HEK293 (cell line): ENCODE measurements at regions not wholly inside any gene's neighbourhood (a gene's known extent, or its start where the extent isn't known, plus 50 kb on each side); places are given as distances from the start of the nearest gene placed in this dataset.
"Not testable (repeated sequence)": the region's sequence is repeated elsewhere in the genome, so short reads cannot be mapped to it uniquely, and the experiment has no call there.

ENCODE experiments used
- CTCF ChIA-PET: fragments of 350-600 bp; formaldehyde crosslinking; extraction: SDS; loops from one replicate; lab custom pipeline; 2021; ENCODE audit warnings: antibody characterized with exemption; lab: Yijun Ruan, JAX
- POLR2A ChIA-PET: fragments of 300-600 bp; formaldehyde crosslinking; extraction: SDS; loops from one replicate; lab custom pipeline; 2020; ENCODE audit warnings: antibody characterized with exemption, inconsistent platforms; lab: Yijun Ruan, JAX
- H3K27ac ChIP-seq: fragments of 200-500 bp; sonication (Bioruptor generic); 2 replicates; pipeline ENCODE4 v1.5.1; 2014; ENCODE audit warnings: low read depth, low read length, control low read depth, inconsistent platforms; ENCODE audit errors: extremely low read depth
- H3K36me3 ChIP-seq, 2 experiments: fragments of 200-500 bp in 1 of 2; sonication (Bioruptor generic) in 1 of 2; 1 replicate in 1 of 2; 2 replicates in 1 of 2; pipeline ENCODE4 v1.5.1; 2014 to 2017; ENCODE audit warnings: inconsistent platforms in 2 of 2, low read length in 2 of 2; ENCODE audit not compliant: control insufficient read depth in 2 of 2, insufficient read depth in 1 of 2
- H3K4me1 ChIP-seq: fragments of 200-500 bp; sonication (Bioruptor generic); 2 replicates; pipeline ENCODE4 v1.5.1; 2014; ENCODE audit warnings: mild to moderate bottlenecking, low read length, inconsistent platforms; ENCODE audit not compliant: control insufficient read depth, insufficient read depth
- H3K4me3 ChIP-seq: 2 replicates; pipeline ENCODE4 v1.5.1; 2011; ENCODE audit warnings: low read depth, mild to moderate bottlenecking, control low read depth, low read length, moderate library complexity
- H3K9me3 ChIP-seq: fragments of 200-500 bp; sonication (Bioruptor generic); 2 replicates; pipeline ENCODE4 v1.5.1; 2014; ENCODE audit warnings: low read depth, low read length, inconsistent platforms; ENCODE audit not compliant: control insufficient read depth, insufficient read depth
- TSHZ1 ChIP-seq: fragments of 450-650 bp; formaldehyde crosslinking; IDR thresholded peaks from 2 replicates; pipeline ENCODE4 v1.5.1; 2016; ENCODE audit warnings: missing biosample characterization, missing genetic modification characterization, borderline replicate concordance
- ZFP3 ChIP-seq: fragments of 450-650 bp; formaldehyde crosslinking; IDR thresholded peaks from 2 replicates; pipeline ENCODE4 v1.5.1; 2016; ENCODE audit warnings: low read depth, missing biosample characterization, missing genetic modification characterization
- ZFP69B ChIP-seq: fragments of 450-650 bp; formaldehyde crosslinking; IDR thresholded peaks from 2 replicates; pipeline ENCODE4 v1.5.1; 2016; ENCODE audit warnings: missing biosample characterization, missing genetic modification characterization
- ZIC2 ChIP-seq: fragments of 450-650 bp; formaldehyde crosslinking; IDR thresholded peaks from 2 replicates; pipeline ENCODE4 v1.5.1; 2016; ENCODE audit warnings: missing biosample characterization, missing genetic modification characterization
- ZNF366 ChIP-seq: fragments of 450-650 bp; formaldehyde crosslinking; conservative IDR thresholded peaks from 2 replicates; pipeline ENCODE4 v1.5.1; 2016; ENCODE audit warnings: missing biosample characterization, missing genetic modification characterization
- ZNF416 ChIP-seq: fragments of 450-650 bp; formaldehyde crosslinking; IDR thresholded peaks from 2 replicates; pipeline ENCODE4 v1.5.1; 2016; ENCODE audit warnings: missing biosample characterization, missing genetic modification characterization
- ZNF473 ChIP-seq: fragments of 450-650 bp; formaldehyde crosslinking; IDR thresholded peaks from 2 replicates; pipeline ENCODE4 v1.5.1; 2017; ENCODE audit warnings: missing biosample characterization, missing genetic modification characterization
- ZNF530 ChIP-seq: fragments of 450-650 bp; formaldehyde crosslinking; IDR thresholded peaks from 2 replicates; pipeline ENCODE4 v1.5.1; 2016; ENCODE audit warnings: low read depth, missing biosample characterization, missing genetic modification characterization
- ZNF561 ChIP-seq: fragments of 450-650 bp; IDR thresholded peaks from 2 replicates; pipeline ENCODE4 v1.5.1; 2018; ENCODE audit warnings: missing biosample characterization, missing genetic modification characterization, borderline replicate concordance
- ZNF600 ChIP-seq: fragments of 450-650 bp; formaldehyde crosslinking; IDR thresholded peaks from 2 replicates; pipeline ENCODE4 v1.5.1; 2016; ENCODE audit warnings: missing biosample characterization, missing genetic modification characterization
- ZNF654 ChIP-seq: fragments of 450-650 bp; formaldehyde crosslinking; IDR thresholded peaks from 2 replicates; pipeline ENCODE4 v1.5.1; 2016; ENCODE audit warnings: low read depth, missing biosample characterization, missing genetic modification characterization
- ZNF670 ChIP-seq: fragments of 450-650 bp; formaldehyde crosslinking; IDR thresholded peaks from 2 replicates; pipeline ENCODE4 v1.5.1; 2016; ENCODE audit warnings: missing biosample characterization, missing genetic modification characterization, low read depth
- TF ChIP-seq, protein P1 (sequence below): fragments of 450-650 bp; formaldehyde crosslinking; IDR thresholded peaks from 2 replicates; pipeline ENCODE4 v1.5.1; 2016; ENCODE audit warnings: missing biosample characterization, missing genetic modification characterization
- TF ChIP-seq, protein P2 (sequence below): fragments of 450-650 bp; formaldehyde crosslinking; IDR thresholded peaks from 2 replicates; pipeline ENCODE4 v1.5.1; 2016; ENCODE audit warnings: missing biosample characterization, missing genetic modification characterization
- TF ChIP-seq, protein P3 (sequence below): fragments of 450-650 bp; formaldehyde crosslinking; IDR thresholded peaks from 2 replicates; pipeline ENCODE4 v1.5.1; 2016; ENCODE audit warnings: missing biosample characterization, missing genetic modification characterization

GRCh38 chr12:37666069-37666781 lies 650.3 kb upstream of the ALG10B start:
- no peaks in the 10 kb centered on the region for H3K9me3 ChIP-seq

DNA sequence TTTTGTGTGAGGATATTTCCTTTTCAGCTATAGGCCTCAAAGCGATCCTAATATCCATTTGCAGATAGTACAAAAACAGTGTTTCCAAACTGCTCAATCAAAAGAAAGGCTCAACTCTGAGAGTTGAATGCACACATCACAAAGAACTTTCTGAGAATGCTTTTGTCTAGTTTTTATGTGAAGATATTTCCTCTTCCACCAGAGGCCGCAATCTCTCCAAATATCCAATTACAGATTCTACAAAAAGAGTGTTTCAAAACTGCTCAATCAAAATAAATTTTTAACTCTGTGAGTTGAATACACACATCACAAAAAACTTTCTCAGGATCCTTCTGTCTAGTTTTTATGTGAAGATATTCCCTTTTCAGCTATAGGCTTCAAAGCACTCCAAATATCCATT lies 648.0 kb upstream of the ALG10B start:
- H3K4me1 ChIP-seq, H3K9me3 ChIP-seq, H3K27ac ChIP-seq, H3K4me3 ChIP-seq, H3K36me3 ChIP-seq, POLR2A ChIA-PET, CTCF ChIA-PET: not testable (repeated sequence)

More at GRCh38 chr12:37666069-37666781, 650.3 kb upstream of the ALG10B start:
- ChIA-PET POLR2A (no interaction called here), CTCF (no interaction called here)
- no peak for TF ChIP-seq ZNF561 (tag by site-specific recombination)
- H3K4me3 ChIP-seq = no peak overlapping the region
- H3K4me1 ChIP-seq = no peaks in the 10 kb centered on the region
- H3K36me3 ChIP-seq = no peaks in the 10 kb centered on the region; a peak in 1 of 3 replicates
- no peak overlapping the region for H3K27ac ChIP-seq

- ChIA-PET POLR2A (no interaction called here), CTCF (interaction anchor here (0.6 to 0.8 kb wide), 3 partner anchors 33 to 1568 kb away, joined by 3 read pairs; no protein-coding TSS in a partner anchor)
- Histone ChIP-seq H3K36me3 (no peaks in the 10 kb centered on the region; a peak in 1 of 3 replicates), H3K4me3 (no peak overlapping the region), H3K9me3 (no peaks in the 10 kb centered on the region), H3K4me1 (no peaks in the 10 kb centered on the region), H3K27ac (no peak overlapping the region)
- TF ChIP-seq, protein P1, sequence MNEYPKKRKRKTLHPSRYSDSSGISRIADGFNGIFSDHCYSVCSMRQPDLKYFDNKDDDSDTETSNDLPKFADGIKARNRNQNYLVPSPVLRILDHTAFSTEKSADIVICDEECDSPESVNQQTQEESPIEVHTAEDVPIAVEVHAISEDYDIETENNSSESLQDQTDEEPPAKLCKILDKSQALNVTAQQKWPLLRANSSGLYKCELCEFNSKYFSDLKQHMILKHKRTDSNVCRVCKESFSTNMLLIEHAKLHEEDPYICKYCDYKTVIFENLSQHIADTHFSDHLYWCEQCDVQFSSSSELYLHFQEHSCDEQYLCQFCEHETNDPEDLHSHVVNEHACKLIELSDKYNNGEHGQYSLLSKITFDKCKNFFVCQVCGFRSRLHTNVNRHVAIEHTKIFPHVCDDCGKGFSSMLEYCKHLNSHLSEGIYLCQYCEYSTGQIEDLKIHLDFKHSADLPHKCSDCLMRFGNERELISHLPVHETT (tag by site-specific recombination) = no peak
- TF ChIP-seq ZNF366 (tag by site-specific recombination) = no peak
- no peak for TF ChIP-seq ZFP3 (tag by site-specific recombination)
- peak; percentile 21; the same call in 1 of the 2 replicates for TF ChIP-seq ZNF654 (tag by site-specific recombination)
These were observed 643.8 kb upstream of the ALG10B start for GRCh38 chr12:37672655-37673260.

GRCh38 chr12:37720846-37721245 lies 595.7 kb upstream of the ALG10B start:
- Histone ChIP-seq H3K27ac (no peak overlapping the region), H3K4me3 (no peak overlapping the region), H3K4me1 (no peaks in the 10 kb centered on the region), H3K36me3 (no peaks in the 10 kb centered on the region), H3K9me3 (no peaks in the 10 kb centered on the region)
- CTCF ChIA-PET = no interaction called here
- POLR2A ChIA-PET = no interaction called here
- TF ChIP-seq ZNF416 (tag by site-specific recombination) (no peak), ZNF600 (tag by site-specific recombination) (no peak), ZFP69B (tag by site-specific recombination) (no peak), TSHZ1 (tag by site-specific recombination) (no peak), ZIC2 (tag by site-specific recombination) (no peak), ZNF366 (tag by site-specific recombination) (no peak), ZNF530 (tag by site-specific recombination) (no peak), ZNF473 (tag by site-specific recombination) (no peak), ZNF670 (tag by site-specific recombination) (no peak)
- TF ChIP-seq, protein P2, sequence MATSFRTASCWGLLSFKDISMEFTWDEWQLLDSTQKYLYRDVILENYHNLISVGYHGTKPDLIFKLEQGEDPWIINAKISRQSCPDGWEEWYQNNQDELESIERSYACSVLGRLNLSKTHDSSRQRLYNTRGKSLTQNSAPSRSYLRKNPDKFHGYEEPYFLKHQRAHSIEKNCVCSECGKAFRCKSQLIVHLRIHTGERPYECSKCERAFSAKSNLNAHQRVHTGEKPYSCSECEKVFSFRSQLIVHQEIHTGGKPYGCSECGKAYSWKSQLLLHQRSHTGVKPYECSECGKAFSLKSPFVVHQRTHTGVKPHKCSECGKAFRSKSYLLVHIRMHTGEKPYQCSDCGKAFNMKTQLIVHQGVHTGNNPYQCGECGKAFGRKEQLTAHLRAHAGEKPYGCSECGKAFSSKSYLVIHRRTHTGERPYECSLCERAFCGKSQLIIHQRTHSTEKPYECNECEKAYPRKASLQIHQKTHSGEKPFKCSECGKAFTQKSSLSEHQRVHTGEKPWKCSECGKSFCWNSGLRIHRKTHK (tag by site-specific recombination) = no peak
- TF ChIP-seq, protein P3, sequence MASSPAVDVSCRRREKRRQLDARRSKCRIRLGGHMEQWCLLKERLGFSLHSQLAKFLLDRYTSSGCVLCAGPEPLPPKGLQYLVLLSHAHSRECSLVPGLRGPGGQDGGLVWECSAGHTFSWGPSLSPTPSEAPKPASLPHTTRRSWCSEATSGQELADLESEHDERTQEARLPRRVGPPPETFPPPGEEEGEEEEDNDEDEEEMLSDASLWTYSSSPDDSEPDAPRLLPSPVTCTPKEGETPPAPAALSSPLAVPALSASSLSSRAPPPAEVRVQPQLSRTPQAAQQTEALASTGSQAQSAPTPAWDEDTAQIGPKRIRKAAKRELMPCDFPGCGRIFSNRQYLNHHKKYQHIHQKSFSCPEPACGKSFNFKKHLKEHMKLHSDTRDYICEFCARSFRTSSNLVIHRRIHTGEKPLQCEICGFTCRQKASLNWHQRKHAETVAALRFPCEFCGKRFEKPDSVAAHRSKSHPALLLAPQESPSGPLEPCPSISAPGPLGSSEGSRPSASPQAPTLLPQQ (tag by site-specific recombination) = no peak
